GM21576 (cell line): ENCODE measurements at regions not wholly inside any gene's neighbourhood (a gene's known extent, or its start where the extent isn't known, plus 50 kb on each side); places are given as distances from the start of the nearest gene placed in this dataset.
"Not testable (repeated sequence)": the region's sequence is repeated elsewhere in the genome, so short reads cannot be mapped to it uniquely, and the experiment has no call there.

ENCODE experiments used
- ATAC-seq: cut with Tn5 transposase; IDR thresholded peaks from one replicate; pipeline ENCODE4 v1.9.1; 2021; ENCODE audit warnings: mild to moderate bottlenecking, moderate library complexity; ENCODE audit not compliant: unreplicated experiment

- no peak for ATAC-seq
These were observed 59.6 kb upstream of the MAN2A1 start for GRCh38 chr5:109630093-109630492.

GRCh38 chr5:109628591-109628990 is 61.1 kb upstream of the MAN2A1 start:
- ATAC-seq = no peak

- ATAC-seq = not testable (repeated sequence)
These were observed 68.5 kb upstream of the MAN2A1 start for GRCh38 chr5:109621266-109621665.

GRCh38 chr5:109620651-109621050 is 69.1 kb upstream of the MAN2A1 start:
- ATAC-seq = no peak

- ATAC-seq = no peak
These were observed 70.1 kb upstream of the MAN2A1 start for GRCh38 chr5:109619606-109620005.

GRCh38 chr5:109619021-109619460 is 70.7 kb upstream of the MAN2A1 start:
- ATAC-seq = no peak

- no peak for ATAC-seq
These were observed 74.7 kb upstream of the MAN2A1 start for GRCh38 chr5:109614981-109615380.

GRCh38 chr5:109614301-109614700 is 75.4 kb upstream of the MAN2A1 start:
- ATAC-seq = no peak

GRCh38 chr5:109612278-109612905 is 77.3 kb upstream of the MAN2A1 start:
- no peak for ATAC-seq

GRCh38 chr5:109611505-109611904 is 78.2 kb upstream of the MAN2A1 start:
- ATAC-seq = no peak

GRCh38 chr5:109611061-109611460 is 78.7 kb upstream of the MAN2A1 start:
- ATAC-seq = no peak

GRCh38 chr5:109610581-109610980 is 79.1 kb upstream of the MAN2A1 start:
- no peak for ATAC-seq

GRCh38 chr5:109605207-109605730 is 84.5 kb upstream of the MAN2A1 start:
- no peak for ATAC-seq

- ATAC-seq = no peak
These were observed 85.0 kb upstream of the MAN2A1 start for GRCh38 chr5:109604758-109605157.

- no peak for ATAC-seq
These were observed 88.0 kb upstream of the MAN2A1 start for GRCh38 chr5:109601736-109602135.

GRCh38 chr5:109597893-109598292 is 91.8 kb upstream of the MAN2A1 start:
- no peak for ATAC-seq

GRCh38 chr5:109594217-109594616 is 95.5 kb upstream of the MAN2A1 start:
- no peak for ATAC-seq

- no peak for ATAC-seq
These were observed 98.9 kb upstream of the MAN2A1 start for GRCh38 chr5:109590799-109591198.

GRCh38 chr5:109589986-109590385 is 99.7 kb upstream of the MAN2A1 start:
- no peak for ATAC-seq

- no peak for ATAC-seq
These were observed 100.5 kb upstream of the MAN2A1 start for GRCh38 chr5:109589239-109589638.

GRCh38 chr5:109588281-109589035 is 101.3 kb upstream of the MAN2A1 start:
- no peak for ATAC-seq

- ATAC-seq = no peak
These were observed 104.6 kb upstream of the MAN2A1 start for GRCh38 chr5:109584986-109585599.
